GM12878 (cell line): ENCODE measurements at regions not wholly inside any gene's neighbourhood (a gene's known extent, or its start where the extent isn't known, plus 50 kb on each side); places are given as distances from the start of the nearest gene placed in this dataset.

ENCODE experiments used
- ATAC-seq: fragments of 200-7000 bp; cut with Tn5 transposase; 3 replicates; pipeline ENCODE4 v1.9.1; 2020; ENCODE audit warnings: mild to moderate bottlenecking, moderate library complexity
- BruUV-seq: library from RNA; stranded (reverse); fragments of 400-500 nt; replicated peaks from 2 replicates; lab custom pipeline; 2021; lab: Mats Ljungman, UMichigan
- CTCF ChIA-PET: fragments of 300-600 bp; sonication (Branson Sonifier 250); formaldehyde crosslinking; extraction: SDS; loops from one replicate; lab custom pipeline; 2021; ENCODE audit warnings: inconsistent platforms; lab: Yijun Ruan, JAX
- POLR2A ChIA-PET: fragments of 350-600 bp; formaldehyde crosslinking; extraction: SDS; loops from one replicate; lab custom pipeline; 2021; ENCODE audit warnings: inconsistent platforms; lab: Charles Lee
- RAD21 ChIA-PET: fragments of 300-600 bp; sonication (Branson Sonifier 250); formaldehyde crosslinking; loops from one replicate; lab custom pipeline; 2023; ENCODE audit warnings: antibody characterized with exemption; ENCODE audit not compliant: unreplicated experiment; lab: Charles Lee
- SMC1A ChIA-PET: fragments of 300-600 bp; sonication (Branson Sonifier 250); formaldehyde crosslinking; loops from one replicate; lab custom pipeline; 2023; ENCODE audit not compliant: unreplicated experiment, uncharacterized antibody; lab: Charles Lee
- DNase-seq: peaks from one replicate; pipeline ENCODE4 v3.0.0-alpha.2; 2011; ENCODE audit warnings: low read depth, low spot score
- FAIRE-seq: peaks from 3 replicates; lab custom pipeline; 2011; peaks lifted over from hg19 to GRCh38; lab: Jason Lieb, UNC
- H2AFZ ChIP-seq: 2 replicates; pipeline ENCODE4 v1.6.0; 2011; ENCODE audit warnings: low read depth, low read length, control low read depth; ENCODE audit not compliant: control insufficient read depth
- H3K27ac ChIP-seq: 2 replicates; pipeline ENCODE4 v1.5.1; 2011; ENCODE audit warnings: control low read depth; ENCODE audit not compliant: control insufficient read depth, insufficient read depth
- H3K27me3 ChIP-seq, 2 experiments: replicated peaks in 1 of 2; 2 replicates each; pipeline versions ENCODE4 v1.6.0 to v1.6.1; 2011; ENCODE audit warnings: low read length in 1 of 2; ENCODE audit not compliant: control insufficient read depth in 2 of 2, insufficient read depth in 2 of 2
- H3K36me3 ChIP-seq, 2 experiments: 2 replicates each; pipeline ENCODE4 v1.5.1; 2011; ENCODE audit warnings: low read length in 1 of 2; ENCODE audit not compliant: control insufficient read depth in 2 of 2, insufficient read depth in 2 of 2
- H3K4me1 ChIP-seq: 2 replicates; pipeline ENCODE4 v1.6.1; 2011; ENCODE audit warnings: mild to moderate bottlenecking, low read length, moderate library complexity, mixed read lengths; ENCODE audit not compliant: control insufficient read depth, insufficient read depth
- H3K4me2 ChIP-seq: 2 replicates; pipeline ENCODE4 v1.6.0; 2011; ENCODE audit warnings: control low read depth; ENCODE audit not compliant: control insufficient read depth, insufficient read depth
- H3K4me3 ChIP-seq: fragments of 200-600 bp; sonication (generic); 2 replicates; pipeline ENCODE4 v1.5.1; 2016
- H3K79me2 ChIP-seq: 2 replicates; pipeline ENCODE4 v1.6.0; 2011; ENCODE audit warnings: low read length; ENCODE audit not compliant: control insufficient read depth, insufficient read depth
- H3K9ac ChIP-seq: 2 replicates; pipeline ENCODE4 v1.8.0; 2011; ENCODE audit warnings: low read length, control low read depth, mixed read lengths; ENCODE audit not compliant: control insufficient read depth, insufficient read depth
- H3K9me3 ChIP-seq: replicated peaks from 3 replicates; pipeline ENCODE4 v1.5.1; 2011; ENCODE audit warnings: mild to moderate bottlenecking, low read length; ENCODE audit not compliant: control insufficient read depth, insufficient read depth
- H4K20me1 ChIP-seq: 2 replicates; pipeline ENCODE4 v1.6.0; 2011; ENCODE audit not compliant: control insufficient read depth, insufficient read depth
- CBFB ChIP-seq: IDR thresholded peaks from 2 replicates; pipeline ENCODE4 v1.6.1; 2016; ENCODE audit warnings: antibody characterized with exemption, low read depth
- EGR1 ChIP-seq, 2 experiments: IDR thresholded peaks; 1 replicate in 1 of 2; 2 replicates in 1 of 2; pipeline ENCODE4 v1.6.1; 2011 to 2012; ENCODE audit warnings: low read depth in 2 of 2, low read length in 2 of 2, borderline replicate concordance in 1 of 2, mild to moderate bottlenecking in 1 of 2, moderate library complexity in 1 of 2
- MYC ChIP-seq: IDR thresholded peaks from 2 replicates; pipeline ENCODE4 v1.6.1; 2011; ENCODE audit warnings: mild to moderate bottlenecking, low read length, moderate library complexity, inconsistent platforms; ENCODE audit not compliant: insufficient read depth, insufficient replicate concordance, insufficient read length, severe bottlenecking
- NFYA ChIP-seq: IDR thresholded peaks from 2 replicates; pipeline ENCODE4 v1.6.1; 2011; ENCODE audit warnings: low read depth, mild to moderate bottlenecking, low read length, improper control_type of control experiment, borderline replicate concordance
- POLR2AphosphoS2 ChIP-seq: IDR thresholded peaks from 2 replicates; pipeline ENCODE4 v1.6.1; 2011; ENCODE audit warnings: low read depth, mild to moderate bottlenecking, low read length, improper control_type of control experiment, moderate library complexity
- RBBP5 ChIP-seq: fragments of 200-600 bp; sonication (generic); conservative IDR thresholded peaks from 2 replicates; pipeline ENCODE4 v1.6.1; 2016
- SMC3 ChIP-seq: IDR thresholded peaks from 2 replicates; pipeline ENCODE4 v1.6.1; 2011; ENCODE audit warnings: low read length, improper control_type of control experiment, borderline replicate concordance
- SP1 ChIP-seq: IDR thresholded peaks from one replicate; pipeline ENCODE4 v1.6.1; 2011; ENCODE audit warnings: low read depth, low read length
- WGBS: methylation state at CpG from one replicate; pipeline ENCODE4 v1.1.6; 2016; ENCODE audit warnings: low lambda C conversion rate; ENCODE audit not compliant: insufficient replicate concordance, insufficient coverage; ENCODE audit errors: missing lambda C conversion rate; 5-methylcytosine and 5-hydroxymethylcytosine counted together
- in situ Hi-C: fragments of 300-500 bp; cut with MboI; formaldehyde crosslinking; loops from 9 replicates; pipeline ENCODE4 v1.14.3; 2018; ENCODE audit warnings: mixed read lengths
- intact Hi-C: fragments of 100-400 bp; cut with micrococcal nuclease; formaldehyde crosslinking; loops from one replicate; pipeline ENCODE4 v1.14.2; 2022; ENCODE audit not compliant: unreplicated experiment
- TF ChIP-seq, protein P1 (sequence below): fragments of 450-650 bp; IDR thresholded peaks from 2 replicates; pipeline ENCODE4 v1.6.1; 2017; ENCODE audit warnings: borderline replicate concordance
- TF ChIP-seq, protein P2 (sequence below): fragments of 450-650 bp; IDR thresholded peaks from 2 replicates; pipeline ENCODE4 v1.6.1; 2018; ENCODE audit warnings: mild to moderate bottlenecking, low read depth, moderate library complexity; ENCODE audit not compliant: partially characterized antibody
- TF ChIP-seq, protein P3 (sequence below): fragments of 450-650 bp; IDR thresholded peaks from 2 replicates; pipeline ENCODE4 v1.6.1; 2016; ENCODE audit warnings: mild to moderate bottlenecking
- TF ChIP-seq, protein P4 (sequence below): fragments of 450-650 bp; formaldehyde crosslinking; IDR thresholded peaks from 2 replicates; pipeline ENCODE4 v1.4.0; 2020; ENCODE audit warnings: mild to moderate bottlenecking, moderate library complexity
- TF ChIP-seq, protein P5 (sequence below): IDR thresholded peaks from 2 replicates; pipeline ENCODE4 v1.6.1; 2011; ENCODE audit warnings: borderline replicate concordance, low read depth, mild to moderate bottlenecking, moderate library complexity, low read length; ENCODE audit not compliant: insufficient read depth, poor library complexity, severe bottlenecking

DNA sequence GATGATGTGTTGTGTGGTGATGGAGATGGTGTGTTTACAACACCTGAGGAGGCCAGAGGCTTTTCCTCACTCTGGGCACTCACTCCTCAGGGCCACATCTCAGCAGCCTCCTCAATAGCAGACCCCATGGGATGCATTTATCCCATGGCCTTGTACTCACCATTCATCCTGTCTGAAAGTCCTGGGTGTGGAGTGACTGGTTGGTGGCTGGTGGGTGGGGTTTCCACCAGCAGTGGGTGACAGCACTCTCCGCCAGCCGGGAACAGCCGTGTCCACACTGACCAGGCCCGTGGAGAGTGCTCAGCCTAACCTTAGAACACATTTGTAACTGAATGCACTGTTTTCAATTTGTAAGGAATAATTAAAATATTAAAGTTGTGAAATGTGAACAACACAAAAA, 163.4 kb upstream of the AFDN start:
- BruUV-seq = no TSS peak
- ChIA-PET SMC1A (no interaction called here), RAD21 (no interaction called here), POLR2A (no interaction called here), CTCF (no interaction called here)
- ATAC-seq (no peak), FAIRE-seq (no peak), DNase-seq (no peak)
- Histone ChIP-seq H3K4me1 (no peaks in the 10 kb centered on the region), H4K20me1 (no peaks in the 10 kb centered on the region), H3K9me3 (no peaks in the 10 kb centered on the region), H3K79me2 (no peaks in the 10 kb centered on the region), H3K9ac (no peak overlapping the region), H3K4me3 (no peak overlapping the region), H2AFZ (no peak overlapping the region), H3K27me3 (no peaks in the 10 kb centered on the region), H3K4me2 (no peak overlapping the region), H3K36me3 (no peaks in the 10 kb centered on the region), H3K27ac (no peak overlapping the region)
- intact Hi-C loops = no loop called here
- in situ Hi-C loops = no loop called here
- 21% methylated on average over 4 of the region's 4 CpGs for WGBS
- TF ChIP-seq, protein P1, sequence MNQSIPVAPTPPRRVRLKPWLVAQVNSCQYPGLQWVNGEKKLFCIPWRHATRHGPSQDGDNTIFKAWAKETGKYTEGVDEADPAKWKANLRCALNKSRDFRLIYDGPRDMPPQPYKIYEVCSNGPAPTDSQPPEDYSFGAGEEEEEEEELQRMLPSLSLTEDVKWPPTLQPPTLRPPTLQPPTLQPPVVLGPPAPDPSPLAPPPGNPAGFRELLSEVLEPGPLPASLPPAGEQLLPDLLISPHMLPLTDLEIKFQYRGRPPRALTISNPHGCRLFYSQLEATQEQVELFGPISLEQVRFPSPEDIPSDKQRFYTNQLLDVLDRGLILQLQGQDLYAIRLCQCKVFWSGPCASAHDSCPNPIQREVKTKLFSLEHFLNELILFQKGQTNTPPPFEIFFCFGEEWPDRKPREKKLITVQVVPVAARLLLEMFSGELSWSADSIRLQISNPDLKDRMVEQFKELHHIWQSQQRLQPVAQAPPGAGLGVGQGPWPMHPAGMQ = no peak
- TF ChIP-seq, protein P2, sequence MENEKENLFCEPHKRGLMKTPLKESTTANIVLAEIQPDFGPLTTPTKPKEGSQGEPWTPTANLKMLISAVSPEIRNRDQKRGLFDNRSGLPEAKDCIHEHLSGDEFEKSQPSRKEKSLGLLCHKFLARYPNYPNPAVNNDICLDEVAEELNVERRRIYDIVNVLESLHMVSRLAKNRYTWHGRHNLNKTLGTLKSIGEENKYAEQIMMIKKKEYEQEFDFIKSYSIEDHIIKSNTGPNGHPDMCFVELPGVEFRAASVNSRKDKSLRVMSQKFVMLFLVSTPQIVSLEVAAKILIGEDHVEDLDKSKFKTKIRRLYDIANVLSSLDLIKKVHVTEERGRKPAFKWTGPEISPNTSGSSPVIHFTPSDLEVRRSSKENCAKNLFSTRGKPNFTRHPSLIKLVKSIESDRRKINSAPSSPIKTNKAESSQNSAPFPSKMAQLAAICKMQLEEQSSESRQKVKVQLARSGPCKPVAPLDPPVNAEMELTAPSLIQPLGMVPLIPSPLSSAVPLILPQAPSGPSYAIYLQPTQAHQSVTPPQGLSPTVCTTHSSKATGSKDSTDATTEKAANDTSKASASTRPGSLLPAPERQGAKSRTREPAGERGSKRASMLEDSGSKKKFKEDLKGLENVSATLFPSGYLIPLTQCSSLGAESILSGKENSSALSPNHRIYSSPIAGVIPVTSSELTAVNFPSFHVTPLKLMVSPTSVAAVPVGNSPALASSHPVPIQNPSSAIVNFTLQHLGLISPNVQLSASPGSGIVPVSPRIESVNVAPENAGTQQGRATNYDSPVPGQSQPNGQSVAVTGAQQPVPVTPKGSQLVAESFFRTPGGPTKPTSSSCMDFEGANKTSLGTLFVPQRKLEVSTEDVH = no peak
- TF ChIP-seq MYC (no peak), CBFB (no peak), NFYA (no peak), RBBP5 (no peak), POLR2AphosphoS2 (no peak), EGR1 (IDR thresholded peaks at IDR 0.05; ENCODE audit: borderline replicate concordance in 1 of 2, low read depth in 2 of 2, low read length in 2 of 2) (no peak), SMC3 (no peak), SP1 (no peak)
- TF ChIP-seq, protein P3, sequence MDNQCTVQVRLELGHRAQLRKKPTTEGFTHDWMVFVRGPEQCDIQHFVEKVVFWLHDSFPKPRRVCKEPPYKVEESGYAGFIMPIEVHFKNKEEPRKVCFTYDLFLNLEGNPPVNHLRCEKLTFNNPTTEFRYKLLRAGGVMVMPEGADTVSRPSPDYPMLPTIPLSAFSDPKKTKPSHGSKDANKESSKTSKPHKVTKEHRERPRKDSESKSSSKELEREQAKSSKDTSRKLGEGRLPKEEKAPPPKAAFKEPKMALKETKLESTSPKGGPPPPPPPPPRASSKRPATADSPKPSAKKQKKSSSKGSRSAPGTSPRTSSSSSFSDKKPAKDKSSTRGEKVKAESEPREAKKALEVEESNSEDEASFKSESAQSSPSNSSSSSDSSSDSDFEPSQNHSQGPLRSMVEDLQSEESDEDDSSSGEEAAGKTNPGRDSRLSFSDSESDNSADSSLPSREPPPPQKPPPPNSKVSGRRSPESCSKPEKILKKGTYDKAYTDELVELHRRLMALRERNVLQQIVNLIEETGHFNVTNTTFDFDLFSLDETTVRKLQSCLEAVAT = no peak
- TF ChIP-seq, protein P4, sequence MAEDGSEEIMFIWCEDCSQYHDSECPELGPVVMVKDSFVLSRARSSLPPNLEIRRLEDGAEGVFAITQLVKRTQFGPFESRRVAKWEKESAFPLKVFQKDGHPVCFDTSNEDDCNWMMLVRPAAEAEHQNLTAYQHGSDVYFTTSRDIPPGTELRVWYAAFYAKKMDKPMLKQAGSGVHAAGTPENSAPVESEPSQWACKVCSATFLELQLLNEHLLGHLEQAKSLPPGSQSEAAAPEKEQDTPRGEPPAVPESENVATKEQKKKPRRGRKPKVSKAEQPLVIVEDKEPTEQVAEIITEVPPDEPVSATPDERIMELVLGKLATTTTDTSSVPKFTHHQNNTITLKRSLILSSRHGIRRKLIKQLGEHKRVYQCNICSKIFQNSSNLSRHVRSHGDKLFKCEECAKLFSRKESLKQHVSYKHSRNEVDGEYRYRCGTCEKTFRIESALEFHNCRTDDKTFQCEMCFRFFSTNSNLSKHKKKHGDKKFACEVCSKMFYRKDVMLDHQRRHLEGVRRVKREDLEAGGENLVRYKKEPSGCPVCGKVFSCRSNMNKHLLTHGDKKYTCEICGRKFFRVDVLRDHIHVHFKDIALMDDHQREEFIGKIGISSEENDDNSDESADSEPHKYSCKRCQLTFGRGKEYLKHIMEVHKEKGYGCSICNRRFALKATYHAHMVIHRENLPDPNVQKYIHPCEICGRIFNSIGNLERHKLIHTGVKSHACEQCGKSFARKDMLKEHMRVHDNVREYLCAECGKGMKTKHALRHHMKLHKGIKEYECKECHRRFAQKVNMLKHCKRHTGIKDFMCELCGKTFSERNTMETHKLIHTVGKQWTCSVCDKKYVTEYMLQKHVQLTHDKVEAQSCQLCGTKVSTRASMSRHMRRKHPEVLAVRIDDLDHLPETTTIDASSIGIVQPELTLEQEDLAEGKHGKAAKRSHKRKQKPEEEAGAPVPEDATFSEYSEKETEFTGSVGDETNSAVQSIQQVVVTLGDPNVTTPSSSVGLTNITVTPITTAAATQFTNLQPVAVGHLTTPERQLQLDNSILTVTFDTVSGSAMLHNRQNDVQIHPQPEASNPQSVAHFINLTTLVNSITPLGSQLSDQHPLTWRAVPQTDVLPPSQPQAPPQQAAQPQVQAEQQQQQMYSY (CRISPR knock-in tag) = no peak
- TF ChIP-seq, protein P5, sequence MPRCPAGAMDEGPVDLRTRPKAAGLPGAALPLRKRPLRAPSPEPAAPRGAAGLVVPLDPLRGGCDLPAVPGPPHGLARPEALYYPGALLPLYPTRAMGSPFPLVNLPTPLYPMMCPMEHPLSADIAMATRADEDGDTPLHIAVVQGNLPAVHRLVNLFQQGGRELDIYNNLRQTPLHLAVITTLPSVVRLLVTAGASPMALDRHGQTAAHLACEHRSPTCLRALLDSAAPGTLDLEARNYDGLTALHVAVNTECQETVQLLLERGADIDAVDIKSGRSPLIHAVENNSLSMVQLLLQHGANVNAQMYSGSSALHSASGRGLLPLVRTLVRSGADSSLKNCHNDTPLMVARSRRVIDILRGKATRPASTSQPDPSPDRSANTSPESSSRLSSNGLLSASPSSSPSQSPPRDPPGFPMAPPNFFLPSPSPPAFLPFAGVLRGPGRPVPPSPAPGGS = no peak
